HEK293T (cell line): ENCODE measurements at regions not wholly inside any gene's neighbourhood (a gene's known extent, or its start where the extent isn't known, plus 50 kb on each side); places are given as distances from the start of the nearest gene placed in this dataset.

Experiments
- ARNT ChIP-seq: fragments of 450-650 bp; IDR thresholded peaks from 2 replicates; pipeline ENCODE4 v1.6.1; 2017; ENCODE audit warnings: mild to moderate bottlenecking
- CTBP1 ChIP-seq: fragments of 450-650 bp; IDR thresholded peaks from 2 replicates; pipeline ENCODE4 v1.6.1; 2016; ENCODE audit warnings: borderline replicate concordance
- ELF4 ChIP-seq: fragments of 450-650 bp; IDR thresholded peaks from 2 replicates; pipeline ENCODE4 v1.6.1; 2017; ENCODE audit warnings: antibody characterized with exemption
- SP1 ChIP-seq: fragments of 450-650 bp; IDR thresholded peaks from 2 replicates; pipeline ENCODE4 v1.6.1; 2017
- ZNF384 ChIP-seq: fragments of 450-650 bp; IDR thresholded peaks from 2 replicates; pipeline ENCODE4 v1.6.1; 2016

DNA sequence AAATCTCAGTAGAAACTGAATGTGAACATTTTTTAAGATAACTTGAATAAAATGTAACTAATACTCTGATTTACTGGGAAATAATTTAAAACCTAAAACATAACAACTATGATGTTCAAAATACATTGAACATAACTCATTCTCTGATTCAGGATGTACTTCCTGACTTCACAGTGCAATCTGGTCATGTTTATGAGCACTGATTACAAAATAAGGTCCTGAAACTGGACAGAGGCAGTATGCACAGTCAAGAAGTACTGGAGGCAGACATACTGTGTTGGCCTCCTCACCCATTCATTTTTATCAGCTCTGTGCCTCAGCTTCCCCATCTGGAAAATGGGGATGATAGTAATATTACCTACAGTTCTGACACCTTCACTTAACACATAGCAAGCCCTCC, 651.3 kb downstream of the PTPRC start:
- TF ChIP-seq ELF4 (no peak), CTBP1 (no peak), ARNT (no peak), SP1 (no peak), ZNF384 (no peak)
